Suprapubic skin (tissue), 3 donors: ENCODE measurements at regions not wholly inside any gene's neighbourhood (a gene's known extent, or its start where the extent isn't known, plus 50 kb on each side); places are given as distances from the start of the nearest gene placed in this dataset.

Experiments used
- POLR2AphosphoS5 ChIP-seq, 3 donors: sonication (generic); formaldehyde crosslinking; IDR thresholded peaks; one replicate each; pipeline ENCODE4 v1.6.1; 2017; ENCODE audit warnings: antibody characterized with exemption in 3 of 3
- TF ChIP-seq, protein P1 (sequence below), 2 donors: fragments of 200-600 bp in 1 of 2; fragments of 450-650 bp in 1 of 2; sonication (generic) in 1 of 2; IDR thresholded peaks; one replicate each; pipeline ENCODE4 v1.5.1; 2016 to 2019; ENCODE audit warnings: antibody characterized with exemption in 2 of 2, mild to moderate bottlenecking in 1 of 2, moderate library complexity in 1 of 2

DNA sequence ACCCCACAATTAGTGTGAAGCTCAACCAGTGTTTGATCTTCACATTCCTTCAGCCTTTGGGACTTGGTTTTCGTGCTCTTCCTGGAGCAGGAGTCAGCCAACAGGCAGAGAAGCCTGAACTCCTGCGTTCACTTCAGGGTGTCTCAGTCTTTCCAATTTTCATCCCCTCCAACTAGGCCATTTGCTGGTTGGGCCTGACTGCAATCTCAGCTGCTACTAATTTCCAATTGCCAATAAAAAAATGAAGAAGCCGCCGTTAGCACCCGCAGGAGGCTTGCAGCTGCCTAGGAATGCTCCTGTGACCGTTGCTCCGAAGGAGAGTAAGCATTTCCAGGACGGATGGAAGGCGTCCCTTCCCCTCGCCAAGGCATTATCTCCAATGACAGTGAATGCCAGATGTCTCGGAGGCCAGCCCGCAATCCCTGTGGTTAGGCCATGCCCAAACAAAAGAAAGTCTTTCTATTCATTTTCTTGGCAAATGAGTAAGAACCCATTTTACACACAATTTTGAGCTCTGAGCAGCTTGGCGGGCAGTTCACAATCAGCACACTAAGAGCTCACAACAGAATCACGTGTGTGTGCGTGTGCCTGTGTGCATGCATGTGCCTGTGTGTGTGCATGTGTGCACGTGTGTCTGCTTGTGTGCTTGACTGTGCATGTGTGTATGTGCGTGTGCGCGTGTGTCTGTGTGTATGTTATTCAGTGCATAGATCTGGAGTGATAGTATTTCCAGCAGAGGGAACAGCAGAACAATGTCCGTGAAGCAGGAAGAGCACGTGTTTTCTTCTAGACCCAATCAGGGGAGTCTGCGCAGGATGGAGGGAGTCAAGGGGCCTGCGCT lies 301.2 kb downstream of the SMOC2 start:
- no peak for TF ChIP-seq POLR2AphosphoS5 (IDR thresholded peaks at IDR 0.05)
- TF ChIP-seq, protein P1, sequence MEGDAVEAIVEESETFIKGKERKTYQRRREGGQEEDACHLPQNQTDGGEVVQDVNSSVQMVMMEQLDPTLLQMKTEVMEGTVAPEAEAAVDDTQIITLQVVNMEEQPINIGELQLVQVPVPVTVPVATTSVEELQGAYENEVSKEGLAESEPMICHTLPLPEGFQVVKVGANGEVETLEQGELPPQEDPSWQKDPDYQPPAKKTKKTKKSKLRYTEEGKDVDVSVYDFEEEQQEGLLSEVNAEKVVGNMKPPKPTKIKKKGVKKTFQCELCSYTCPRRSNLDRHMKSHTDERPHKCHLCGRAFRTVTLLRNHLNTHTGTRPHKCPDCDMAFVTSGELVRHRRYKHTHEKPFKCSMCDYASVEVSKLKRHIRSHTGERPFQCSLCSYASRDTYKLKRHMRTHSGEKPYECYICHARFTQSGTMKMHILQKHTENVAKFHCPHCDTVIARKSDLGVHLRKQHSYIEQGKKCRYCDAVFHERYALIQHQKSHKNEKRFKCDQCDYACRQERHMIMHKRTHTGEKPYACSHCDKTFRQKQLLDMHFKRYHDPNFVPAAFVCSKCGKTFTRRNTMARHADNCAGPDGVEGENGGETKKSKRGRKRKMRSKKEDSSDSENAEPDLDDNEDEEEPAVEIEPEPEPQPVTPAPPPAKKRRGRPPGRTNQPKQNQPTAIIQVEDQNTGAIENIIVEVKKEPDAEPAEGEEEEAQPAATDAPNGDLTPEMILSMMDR (IDR thresholded peaks at IDR 0.05), result no peak
